GM12878 (cell line): ENCODE measurements at regions not wholly inside any gene's neighbourhood (a gene's known extent, or its start where the extent isn't known, plus 50 kb on each side); places are given as distances from the start of the nearest gene placed in this dataset.

ENCODE experiments used
- ATAC-seq: fragments of 200-7000 bp; cut with Tn5 transposase; 3 replicates; pipeline ENCODE4 v1.9.1; 2020; ENCODE audit warnings: mild to moderate bottlenecking, moderate library complexity
- BruUV-seq: library from RNA; stranded (reverse); fragments of 400-500 nt; replicated peaks from 2 replicates; lab custom pipeline; 2021; lab: Mats Ljungman, UMichigan
- CTCF ChIA-PET: fragments of 300-600 bp; sonication (Branson Sonifier 250); formaldehyde crosslinking; extraction: SDS; loops from one replicate; lab custom pipeline; 2021; ENCODE audit warnings: inconsistent platforms; lab: Yijun Ruan, JAX
- POLR2A ChIA-PET: fragments of 350-600 bp; formaldehyde crosslinking; extraction: SDS; loops from one replicate; lab custom pipeline; 2021; ENCODE audit warnings: inconsistent platforms; lab: Charles Lee
- RAD21 ChIA-PET: fragments of 300-600 bp; sonication (Branson Sonifier 250); formaldehyde crosslinking; loops from one replicate; lab custom pipeline; 2023; ENCODE audit warnings: antibody characterized with exemption; ENCODE audit not compliant: unreplicated experiment; lab: Charles Lee
- SMC1A ChIA-PET: fragments of 300-600 bp; sonication (Branson Sonifier 250); formaldehyde crosslinking; loops from one replicate; lab custom pipeline; 2023; ENCODE audit not compliant: unreplicated experiment, uncharacterized antibody; lab: Charles Lee
- DNase-seq: peaks from one replicate; pipeline ENCODE4 v3.0.0-alpha.2; 2011; ENCODE audit warnings: low read depth, low spot score
- FAIRE-seq: peaks from 3 replicates; lab custom pipeline; 2011; peaks lifted over from hg19 to GRCh38; lab: Jason Lieb, UNC
- H2AFZ ChIP-seq: 2 replicates; pipeline ENCODE4 v1.6.0; 2011; ENCODE audit warnings: low read depth, low read length, control low read depth; ENCODE audit not compliant: control insufficient read depth
- H3K27ac ChIP-seq: 2 replicates; pipeline ENCODE4 v1.5.1; 2011; ENCODE audit warnings: control low read depth; ENCODE audit not compliant: control insufficient read depth, insufficient read depth
- H3K27me3 ChIP-seq, 2 experiments: replicated peaks in 1 of 2; 2 replicates each; pipeline versions ENCODE4 v1.6.0 to v1.6.1; 2011; ENCODE audit warnings: low read length in 1 of 2; ENCODE audit not compliant: control insufficient read depth in 2 of 2, insufficient read depth in 2 of 2
- H3K36me3 ChIP-seq, 2 experiments: 2 replicates each; pipeline ENCODE4 v1.5.1; 2011; ENCODE audit warnings: low read length in 1 of 2; ENCODE audit not compliant: control insufficient read depth in 2 of 2, insufficient read depth in 2 of 2
- H3K4me1 ChIP-seq: 2 replicates; pipeline ENCODE4 v1.6.1; 2011; ENCODE audit warnings: mild to moderate bottlenecking, low read length, moderate library complexity, mixed read lengths; ENCODE audit not compliant: control insufficient read depth, insufficient read depth
- H3K4me2 ChIP-seq: 2 replicates; pipeline ENCODE4 v1.6.0; 2011; ENCODE audit warnings: control low read depth; ENCODE audit not compliant: control insufficient read depth, insufficient read depth
- H3K4me3 ChIP-seq: fragments of 200-600 bp; sonication (generic); 2 replicates; pipeline ENCODE4 v1.5.1; 2016
- H3K79me2 ChIP-seq: 2 replicates; pipeline ENCODE4 v1.6.0; 2011; ENCODE audit warnings: low read length; ENCODE audit not compliant: control insufficient read depth, insufficient read depth
- H3K9ac ChIP-seq: 2 replicates; pipeline ENCODE4 v1.8.0; 2011; ENCODE audit warnings: low read length, control low read depth, mixed read lengths; ENCODE audit not compliant: control insufficient read depth, insufficient read depth
- H3K9me3 ChIP-seq: replicated peaks from 3 replicates; pipeline ENCODE4 v1.5.1; 2011; ENCODE audit warnings: mild to moderate bottlenecking, low read length; ENCODE audit not compliant: control insufficient read depth, insufficient read depth
- H4K20me1 ChIP-seq: 2 replicates; pipeline ENCODE4 v1.6.0; 2011; ENCODE audit not compliant: control insufficient read depth, insufficient read depth
- CBX5 ChIP-seq: sonication (generic); IDR thresholded peaks from 2 replicates; pipeline ENCODE4 v1.6.1; 2016; ENCODE audit warnings: low read depth, moderate library complexity, mild to moderate bottlenecking, inconsistent platforms
- EZH2 ChIP-seq: IDR thresholded peaks from 2 replicates; pipeline ENCODE4 v1.6.1; 2012; ENCODE audit warnings: low read depth, mild to moderate bottlenecking, control low read depth, inconsistent platforms, low read length, borderline replicate concordance; ENCODE audit not compliant: control insufficient read depth
- LARP7 ChIP-seq: fragments of 450-650 bp; IDR thresholded peaks from 2 replicates; pipeline ENCODE4 v1.6.1; 2017; ENCODE audit warnings: mild to moderate bottlenecking
- NFXL1 ChIP-seq: fragments of 450-650 bp; IDR thresholded peaks from 2 replicates; pipeline ENCODE4 v1.6.1; 2017; ENCODE audit warnings: antibody characterized with exemption, mild to moderate bottlenecking, borderline replicate concordance
- SPI1 ChIP-seq: IDR thresholded peaks from 2 replicates; pipeline ENCODE4 v1.6.1; 2011; ENCODE audit warnings: low read depth, mild to moderate bottlenecking, low read length, moderate library complexity, borderline replicate concordance; ENCODE audit not compliant: insufficient read depth
- WGBS: methylation state at CpG from one replicate; pipeline ENCODE4 v1.1.6; 2016; ENCODE audit warnings: low lambda C conversion rate; ENCODE audit not compliant: insufficient replicate concordance, insufficient coverage; ENCODE audit errors: missing lambda C conversion rate; 5-methylcytosine and 5-hydroxymethylcytosine counted together
- in situ Hi-C: fragments of 300-500 bp; cut with MboI; formaldehyde crosslinking; loops from 9 replicates; pipeline ENCODE4 v1.14.3; 2018; ENCODE audit warnings: mixed read lengths
- intact Hi-C: fragments of 100-400 bp; cut with micrococcal nuclease; formaldehyde crosslinking; loops from one replicate; pipeline ENCODE4 v1.14.2; 2022; ENCODE audit not compliant: unreplicated experiment

GRCh38 chr5:124658867-124659557 is 87.4 kb downstream of the ZNF608 start:
- ChIA-PET RAD21 (interaction anchor here (1.2 to 1.5 kb wide), 3 partner anchors 8 to 90 kb away, joined by 4 read pairs; no protein-coding TSS in a partner anchor), SMC1A (interaction anchor here (0.7 to 3.2 kb wide), 16 partner anchors 11 to 226 kb away, joined by 3 to 13 read pairs (median 3); no protein-coding TSS in a partner anchor), POLR2A (interaction anchor here (0.6 to 1.2 kb wide), 3 partner anchors 9 to 77 kb away, joined by 3 read pairs; no protein-coding TSS in a partner anchor), CTCF (interaction anchor here (0.6 to 1.7 kb wide), 6 partner anchors 12 to 483 kb away, joined by 3 to 5 read pairs (median 3); no protein-coding TSS in a partner anchor)
- no peak overlapping the region for H3K9ac ChIP-seq
- TF ChIP-seq NFXL1, result no peak
- no peak for TF ChIP-seq EZH2
- TF ChIP-seq CBX5, result no peak
- TF ChIP-seq SPI1, result peak; percentile 66
- TF ChIP-seq LARP7, result no peak
- H3K36me3 ChIP-seq, result no peaks in the 10 kb centered on the region
- intact Hi-C loops (loop anchor here (10.0 kb wide), 1 partner anchor 756 kb away; no protein-coding TSS in a partner anchor), in situ Hi-C loops (no loop called here)
- H2AFZ ChIP-seq, result no peak overlapping the region; the same call in 1 of the 2 replicates
- WGBS, result 55% methylated on average over 6 of the region's 6 CpGs
- DNase-seq (no peak), FAIRE-seq (no peak), ATAC-seq (no peak)
- H3K27me3 ChIP-seq, result no peaks in the 10 kb centered on the region
- H4K20me1 ChIP-seq, result no peaks in the 10 kb centered on the region
- peaks cover 22% of the 10 kb centered on the region for H3K4me1 ChIP-seq
- no peak overlapping the region for H3K4me3 ChIP-seq
- H3K79me2 ChIP-seq, result no peaks in the 10 kb centered on the region; the same call in none of the 2 replicates
- H3K4me2 ChIP-seq, result no peak overlapping the region
- no peaks in the 10 kb centered on the region for H3K9me3 ChIP-seq
- no TSS peak for BruUV-seq
- H3K27ac ChIP-seq, result no peak overlapping the region
